ENCODE measurements at regions not wholly inside any gene's neighbourhood (a gene's known extent, or its start where the extent isn't known, plus 50 kb on each side); places are given as distances from the start of the nearest gene placed in this dataset.
"Not testable (repeated sequence)": the region's sequence is repeated elsewhere in the genome, so short reads cannot be mapped to it uniquely, and the experiment has no call there.

DNA sequence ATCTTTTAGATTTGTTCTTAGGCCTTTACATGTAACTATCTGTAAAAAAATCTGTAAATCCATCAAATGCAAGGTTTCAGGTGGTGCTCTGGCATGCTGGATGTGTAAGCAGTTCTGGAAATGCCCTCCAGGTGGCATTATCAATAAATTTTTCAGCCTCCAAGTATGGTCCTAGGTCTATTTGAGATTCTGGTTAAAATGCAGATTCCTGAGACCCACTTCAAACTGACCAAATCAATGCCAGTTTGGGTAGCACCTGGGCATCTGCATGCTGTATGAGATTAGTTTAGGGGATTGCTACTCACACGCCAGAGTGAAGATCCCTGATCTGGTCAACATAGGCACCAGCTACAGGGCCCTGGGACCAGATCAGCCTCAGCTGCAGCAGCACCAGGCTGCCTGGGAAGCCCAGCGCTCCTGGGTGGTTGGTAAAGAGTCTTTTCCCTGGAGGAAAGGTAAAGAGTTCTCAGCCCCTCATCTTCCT, 507.3 kb upstream of the CITED2 start:
- DNase-seq (ENCODE audit: missing footprints) = peak; percentile 73
- peak; percentile 52 for ATAC-seq
- intact Hi-C loops (cut with DNase I) = loop anchor here (2.0 to 5.0 kb wide), 5 partner anchors 96 to 559 kb away; partner anchors contain the start of gene CITED2

DNA sequence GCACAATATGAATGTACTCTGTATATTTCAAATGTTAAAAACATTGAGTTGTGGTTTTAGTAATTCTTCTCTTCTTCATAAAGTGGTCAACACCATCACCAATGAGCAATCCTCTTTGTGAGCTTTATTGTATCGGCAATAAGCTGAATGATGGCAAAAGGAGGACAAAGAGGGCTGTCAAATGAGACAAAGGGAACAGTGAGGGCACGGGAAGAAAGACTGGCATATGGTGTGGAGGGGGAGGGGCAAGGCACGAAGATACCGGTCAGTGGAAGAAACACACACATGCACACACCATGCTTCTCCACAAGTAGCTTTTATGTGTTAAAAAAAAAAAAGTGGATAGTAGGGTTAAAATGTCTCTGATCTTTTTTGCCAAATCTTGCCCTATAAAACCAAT, 506.8 kb upstream of the CITED2 start:
- intact Hi-C loops (cut with DNase I) = loop anchor here (5.0 kb wide), 3 partner anchors 96 to 509 kb away; partner anchors contain the start of gene CITED2
- ATAC-seq (no peak), DNase-seq (ENCODE audit: missing footprints) (no peak)

DNA sequence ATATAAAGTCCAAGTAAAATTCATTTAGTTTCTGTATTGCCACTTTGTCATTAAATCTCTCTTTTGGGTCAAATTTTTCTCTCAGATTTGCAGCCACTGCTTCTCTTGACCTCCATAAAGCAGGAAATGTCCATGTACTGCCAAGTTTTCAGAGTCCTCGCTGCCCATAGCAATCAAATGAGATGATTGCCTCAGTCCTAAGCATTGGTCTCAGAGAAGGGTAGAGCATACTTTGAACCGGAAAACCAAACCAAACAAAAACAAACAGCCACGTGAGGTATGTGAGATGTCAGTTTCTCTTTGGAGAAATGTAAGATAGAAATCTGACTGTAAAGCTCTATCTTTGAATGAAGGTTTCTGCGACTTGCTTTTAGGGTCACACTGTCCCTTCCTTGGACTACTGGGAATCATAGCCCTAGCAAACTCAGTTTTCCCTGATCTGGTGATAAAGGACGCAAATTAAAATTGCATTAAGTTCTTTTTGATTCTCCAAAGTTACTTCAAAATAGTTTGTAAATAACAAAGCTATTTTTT, 505.4 kb upstream of the CITED2 start:
- ATAC-seq (no peak), DNase-seq (ENCODE audit: missing footprints) (no peak)
- intact Hi-C loops (cut with DNase I) = loop anchor here (5.0 kb wide), 3 partner anchors 97 to 508 kb away; partner anchors contain the start of gene CITED2

DNA sequence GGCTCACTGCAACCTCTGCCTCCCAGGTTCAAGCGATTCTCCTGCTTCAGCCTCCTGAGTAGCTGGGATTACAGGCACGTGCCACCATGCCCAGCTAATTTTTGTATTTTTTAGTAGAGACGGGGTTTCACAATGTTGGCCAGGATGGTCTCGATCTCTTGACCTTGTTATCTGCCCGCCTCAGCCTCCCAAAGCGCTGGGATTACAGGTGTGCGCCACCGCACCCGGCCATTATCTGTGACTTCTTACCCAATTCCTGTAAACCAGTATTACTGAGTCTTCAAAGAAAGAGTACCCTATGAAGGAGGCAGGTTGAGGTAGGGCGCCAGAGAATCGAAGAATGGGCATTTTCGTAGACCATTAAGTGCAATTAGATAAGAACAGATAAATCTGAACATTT, 504.8 kb upstream of the CITED2 start:
- ATAC-seq; DNase-seq (ENCODE audit: missing footprints); intact Hi-C loops (cut with DNase I): not testable (repeated sequence)

DNA sequence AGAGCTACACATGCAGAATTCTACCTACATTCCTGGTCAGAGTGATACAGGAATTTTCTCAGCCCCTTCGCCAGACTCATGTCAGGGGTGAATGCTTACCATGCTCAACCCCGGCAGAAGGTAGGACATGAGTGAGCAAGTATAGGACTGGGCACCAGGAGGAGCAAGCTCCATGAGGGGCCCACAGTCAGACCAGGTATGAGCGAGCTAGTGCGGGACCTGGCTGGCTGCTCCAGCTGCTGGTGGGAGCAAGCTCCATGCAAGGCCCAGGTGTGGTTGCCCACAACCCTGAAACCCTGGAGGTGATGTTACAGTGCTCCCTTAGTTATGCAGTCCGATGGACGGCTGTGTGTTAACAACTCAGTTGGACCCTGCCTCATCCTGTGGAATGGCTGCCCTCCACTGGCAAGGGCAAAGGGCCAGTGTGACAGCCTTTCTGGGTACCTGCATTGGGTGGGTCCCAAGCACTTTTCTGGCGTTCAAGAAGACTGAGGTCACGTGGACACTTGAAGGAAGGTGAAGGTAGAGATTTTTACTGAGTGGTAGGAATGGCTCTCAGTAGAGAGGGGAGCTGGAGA, 503.5 kb upstream of the CITED2 start:
- intact Hi-C loops (cut with DNase I) = no loop called here
- DNase-seq (ENCODE audit: missing footprints) = no peak
- ATAC-seq = no peak

DNA sequence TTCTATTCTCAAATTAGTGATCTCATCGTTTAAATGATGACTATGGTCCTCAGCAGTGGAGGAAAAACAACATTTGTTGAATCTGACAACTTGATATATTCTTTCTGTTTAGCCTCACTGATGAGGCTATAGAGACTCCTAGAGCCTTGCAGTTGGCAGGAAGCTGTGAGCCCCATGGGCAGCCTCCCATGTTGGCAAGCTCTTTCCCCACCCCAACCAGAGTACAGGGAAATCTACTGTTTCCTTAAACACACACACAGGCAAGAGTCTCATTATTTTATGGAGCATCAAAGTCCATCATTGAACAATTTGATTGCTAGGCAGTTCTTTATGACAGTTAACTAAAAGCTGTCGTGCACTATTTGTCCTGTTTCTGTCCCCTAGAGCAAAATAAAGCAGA, 498.2 kb upstream of the CITED2 start:
- ATAC-seq (no peak), DNase-seq (ENCODE audit: missing footprints) (no peak)
- intact Hi-C loops (cut with DNase I) = no loop called here

DNA sequence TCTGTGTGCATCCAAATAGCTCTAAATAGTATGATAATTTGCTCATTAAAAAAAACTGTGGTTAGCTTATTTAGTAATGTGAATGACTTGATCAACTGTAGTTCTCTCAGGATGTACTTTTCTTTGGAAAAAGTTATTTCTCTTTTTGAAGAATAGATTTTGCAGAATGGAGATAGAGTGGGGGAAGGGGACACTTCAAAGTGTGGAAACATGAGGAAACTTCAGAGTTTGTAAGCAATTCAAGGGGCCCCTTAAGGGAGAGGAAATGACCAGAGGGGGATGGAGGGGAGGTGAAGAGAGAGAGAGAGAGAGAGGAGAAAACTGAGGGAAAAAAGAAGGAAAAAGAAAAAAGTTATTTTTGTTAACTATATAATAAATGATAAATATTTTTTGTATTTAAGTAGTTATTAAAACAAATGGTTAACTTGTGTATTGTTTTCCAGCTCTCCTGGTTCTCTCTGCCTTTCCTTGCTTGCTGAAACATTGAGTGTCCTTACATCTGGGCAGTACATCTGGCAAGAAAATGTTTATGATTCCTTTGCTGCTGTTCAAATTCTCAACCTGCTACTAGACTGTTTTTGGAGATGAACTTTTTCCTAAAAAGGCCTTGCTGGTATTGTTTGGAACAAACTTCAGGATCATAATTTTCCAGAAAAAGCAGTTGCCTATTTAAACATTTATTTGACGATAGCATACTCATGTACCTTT, 497.5 kb upstream of the CITED2 start:
- DNase-seq (ENCODE audit: missing footprints) (no peak), ATAC-seq (no peak)
- intact Hi-C loops (cut with DNase I) = no loop called here

DNA sequence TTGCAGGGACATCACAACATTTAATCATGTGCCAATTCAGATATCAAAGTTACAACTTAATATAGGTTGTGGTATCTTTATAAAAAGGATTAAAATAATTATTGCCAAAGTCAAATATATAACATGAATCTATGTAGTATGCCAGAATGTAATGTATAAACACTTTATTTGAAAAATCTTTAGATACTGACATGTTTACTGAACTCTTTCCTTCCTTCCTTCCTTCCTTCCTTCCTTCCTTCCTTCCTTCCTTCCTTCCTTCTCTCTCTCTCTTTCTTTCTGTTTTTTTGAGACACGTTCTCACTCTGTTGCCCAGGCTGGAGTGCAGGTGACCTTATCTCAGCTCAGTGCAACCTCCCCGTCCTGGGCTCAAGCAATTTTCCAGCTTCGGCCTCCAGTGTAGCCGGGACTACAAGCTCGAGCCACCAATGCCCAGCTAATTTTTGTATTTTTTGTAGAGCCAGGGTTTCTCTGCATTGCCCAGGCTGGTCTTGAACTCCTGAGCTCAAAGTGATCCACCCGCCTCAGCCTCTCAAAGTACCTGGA, 496.8 kb upstream of the CITED2 start:
- intact Hi-C loops (cut with DNase I) = no loop called here
- DNase-seq (ENCODE audit: missing footprints) (no peak), ATAC-seq (no peak)

DNA sequence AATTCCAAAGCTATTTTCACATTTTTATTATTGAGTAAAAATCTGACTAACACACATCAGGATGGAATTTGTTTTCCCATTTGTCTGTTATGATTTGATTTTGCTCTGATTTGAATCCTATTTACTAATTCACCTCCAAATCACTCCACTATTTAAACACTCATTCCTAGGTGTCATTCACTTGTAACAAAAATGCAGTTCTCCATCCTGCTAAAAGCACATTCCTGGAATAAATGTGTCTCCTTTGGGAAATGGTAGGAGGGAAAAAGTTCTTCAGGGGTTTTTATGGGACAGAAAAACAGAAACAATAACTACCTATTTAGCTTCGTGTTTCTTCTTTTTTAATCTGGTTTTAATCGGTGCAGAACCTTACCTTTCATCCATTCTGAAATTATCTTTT, 494.1 kb upstream of the CITED2 start:
- ATAC-seq (no peak), DNase-seq (ENCODE audit: missing footprints) (no peak)
- intact Hi-C loops (cut with DNase I) = no loop called here

DNA sequence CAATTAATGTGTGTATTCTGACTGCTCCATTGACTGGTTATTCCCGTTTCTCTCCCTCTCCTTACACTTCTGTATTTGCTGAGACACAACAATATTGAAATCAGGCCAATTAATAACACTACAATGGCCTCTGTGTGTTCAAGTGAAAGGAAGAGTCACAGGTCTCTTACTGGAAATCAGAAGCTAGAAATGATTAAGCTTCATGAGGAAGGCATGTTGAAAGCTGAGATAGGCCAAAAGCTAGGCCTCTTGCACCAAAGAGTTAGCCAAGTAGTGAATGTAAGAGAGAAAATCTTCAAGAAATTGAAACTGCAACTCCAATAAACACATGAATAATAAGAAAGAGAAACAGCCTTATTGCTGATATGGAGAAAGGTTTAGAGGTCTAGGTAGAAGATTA, 489.5 kb upstream of the CITED2 start:
- ATAC-seq (no peak), DNase-seq (ENCODE audit: missing footprints) (no peak)
- intact Hi-C loops (cut with DNase I) = no loop called here

DNA sequence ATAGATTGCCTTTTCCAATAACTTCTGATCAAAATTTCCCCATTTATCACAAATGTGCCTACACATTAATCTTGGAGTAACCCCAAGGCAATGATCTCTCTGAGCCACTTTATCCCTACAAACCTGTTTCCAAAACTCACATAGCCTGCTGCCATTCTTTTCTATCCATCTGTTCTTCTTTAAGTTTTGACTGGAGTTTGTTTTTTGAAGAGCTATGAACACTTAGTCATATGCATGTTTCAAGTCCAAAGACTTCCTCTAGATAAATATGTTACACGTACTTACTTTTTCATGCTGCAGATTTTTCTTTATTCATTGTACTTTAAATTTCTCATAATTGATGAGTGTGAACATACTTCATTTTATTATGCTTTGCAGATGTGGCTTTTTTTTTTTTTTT, 488.9 kb upstream of the CITED2 start:
- no peak for ATAC-seq
- intact Hi-C loops (cut with DNase I) = no loop called here

DNA sequence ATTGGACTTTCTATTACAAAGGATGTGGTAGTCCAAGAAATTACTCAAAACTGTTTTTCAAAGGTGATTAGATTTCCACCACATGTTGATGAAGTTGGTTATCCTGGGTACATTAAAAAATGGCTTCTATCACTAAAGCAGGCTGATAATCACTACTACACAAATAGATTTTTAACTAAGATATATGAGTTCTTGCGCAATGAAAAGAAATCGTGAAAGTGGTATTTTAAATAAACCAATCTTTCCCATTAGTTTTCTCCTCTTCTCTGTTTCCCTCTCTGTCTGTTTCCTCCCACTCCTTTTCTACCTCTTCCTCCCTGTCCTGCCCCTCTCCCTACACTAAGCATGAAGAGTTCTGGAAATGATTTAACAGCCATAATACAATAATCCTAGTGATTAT, 487.9 kb upstream of the CITED2 start:
- no peak for DNase-seq (ENCODE audit: missing footprints)
- intact Hi-C loops (cut with DNase I) = no loop called here
- ATAC-seq = no peak

More for the DNA sequence above, 488.9 kb upstream of the CITED2 start:
- DNase-seq (ENCODE audit: missing footprints) = no peak

DNA sequence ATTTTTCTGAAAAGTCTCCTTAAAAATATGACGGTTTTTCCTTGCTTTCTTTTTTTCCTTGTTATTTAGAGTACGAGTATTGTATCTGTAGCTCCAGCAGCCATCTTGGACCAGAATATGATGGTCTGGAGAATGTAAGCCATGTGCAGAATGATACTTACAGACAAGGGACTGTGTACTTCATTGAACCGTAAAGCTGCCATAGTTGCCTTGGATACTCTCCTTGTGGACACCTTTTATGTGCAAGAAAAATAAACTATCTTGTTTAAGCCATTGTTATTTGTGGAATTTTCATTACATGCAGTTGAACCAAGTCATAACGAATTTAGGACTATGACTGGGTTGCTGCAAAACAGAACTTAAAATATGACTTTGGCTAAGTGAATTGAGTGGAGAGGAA, 485.8 kb upstream of the CITED2 start:
- ATAC-seq (no peak), DNase-seq (ENCODE audit: missing footprints) (no peak)
- intact Hi-C loops (cut with DNase I) = no loop called here

DNA sequence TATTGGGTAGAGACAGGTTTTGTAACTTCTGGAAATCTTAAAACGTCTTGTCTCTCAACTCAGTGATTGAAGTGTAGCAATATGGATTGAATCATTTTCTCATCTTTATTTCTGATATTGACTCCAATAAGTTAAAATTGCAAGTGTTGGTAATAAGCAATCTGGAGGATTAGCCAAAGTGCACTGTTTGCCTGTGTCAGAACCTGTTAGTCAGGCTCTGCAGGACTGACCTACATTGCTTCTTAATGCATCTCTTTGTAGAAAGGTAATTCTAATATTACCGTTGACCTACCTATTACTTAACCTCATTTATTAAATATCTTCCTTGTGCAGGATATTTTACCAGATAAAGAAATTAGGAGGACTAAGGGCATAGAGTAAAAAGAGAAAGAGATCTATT, 484.0 kb upstream of the CITED2 start:
- no peak for DNase-seq (ENCODE audit: missing footprints)
- ATAC-seq = no peak
- intact Hi-C loops (cut with DNase I) = no loop called here

DNA sequence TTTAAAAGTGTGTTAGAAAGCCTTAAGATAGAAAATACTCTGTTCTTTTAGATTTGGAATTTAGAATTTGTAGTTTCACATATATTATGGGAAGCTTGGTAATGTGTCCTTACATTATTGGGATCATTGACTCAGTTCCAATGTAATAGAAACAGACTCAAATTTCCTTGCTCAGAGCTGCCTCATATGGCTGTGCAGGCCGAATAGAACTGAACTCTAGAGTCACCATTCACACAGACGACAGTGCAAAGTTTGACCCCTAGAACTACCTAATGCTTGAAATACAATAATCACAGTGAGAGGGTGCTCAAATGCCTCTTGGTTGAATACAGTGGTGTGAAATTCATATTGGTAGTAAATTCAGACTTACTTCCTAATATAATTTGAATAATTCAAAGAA, 482.7 kb upstream of the CITED2 start:
- intact Hi-C loops (cut with DNase I) = no loop called here
- DNase-seq (ENCODE audit: missing footprints) (no peak), ATAC-seq (no peak)

DNA sequence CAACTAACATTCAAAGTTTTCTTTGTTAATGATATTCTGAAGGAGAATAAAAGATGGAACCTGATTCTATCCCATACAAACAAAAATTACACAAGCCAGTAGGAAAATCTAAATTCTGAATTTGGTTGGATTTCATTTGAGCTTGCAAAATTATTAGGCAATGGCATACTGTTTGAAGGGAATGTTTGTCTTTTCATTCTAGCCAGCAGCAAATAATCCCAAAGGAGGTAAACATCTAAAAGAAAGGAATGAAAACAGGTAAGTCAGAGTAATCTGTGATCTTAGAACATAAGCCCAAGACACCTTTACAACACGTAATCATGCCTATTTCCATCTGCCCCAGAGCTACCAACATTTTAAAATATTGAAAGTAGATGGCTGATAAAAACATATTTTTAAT, 482.1 kb upstream of the CITED2 start:
- ATAC-seq (no peak), DNase-seq (ENCODE audit: missing footprints) (no peak)
- intact Hi-C loops (cut with DNase I) = no loop called here

DNA sequence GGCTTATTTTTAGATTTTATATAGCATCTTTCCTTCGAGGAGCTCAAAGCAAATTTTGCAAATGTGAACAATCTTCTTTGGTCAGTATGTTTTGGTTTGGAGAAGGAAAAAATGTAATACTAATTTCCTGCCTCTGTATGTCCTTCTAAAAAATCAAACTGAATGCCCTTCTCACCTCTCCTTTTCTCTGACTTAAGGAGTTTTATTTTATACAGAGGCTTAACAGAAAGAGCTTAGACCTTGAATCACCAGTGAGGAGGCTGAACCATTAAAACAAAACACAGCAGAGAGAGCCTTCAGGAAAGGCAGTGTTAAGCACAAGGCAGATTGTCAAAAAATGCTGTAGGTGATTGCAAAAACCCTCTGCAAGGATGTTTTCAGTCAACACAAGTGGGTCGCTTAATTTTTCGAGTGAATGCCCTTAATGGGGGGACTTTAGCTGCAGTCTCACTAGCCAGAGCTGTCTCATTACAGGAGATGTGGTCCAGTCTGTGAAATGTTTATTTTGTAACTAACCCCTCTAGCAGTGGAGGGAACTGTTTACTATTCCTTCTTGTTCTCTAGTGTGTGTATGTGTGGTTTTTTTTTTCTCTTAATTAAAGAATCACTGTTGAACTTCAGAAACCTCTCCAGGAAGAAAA, 481.3 kb upstream of the CITED2 start:
- DNase-seq (ENCODE audit: missing footprints) (no peak), ATAC-seq (no peak)
- intact Hi-C loops (cut with DNase I) = no loop called here

DNA sequence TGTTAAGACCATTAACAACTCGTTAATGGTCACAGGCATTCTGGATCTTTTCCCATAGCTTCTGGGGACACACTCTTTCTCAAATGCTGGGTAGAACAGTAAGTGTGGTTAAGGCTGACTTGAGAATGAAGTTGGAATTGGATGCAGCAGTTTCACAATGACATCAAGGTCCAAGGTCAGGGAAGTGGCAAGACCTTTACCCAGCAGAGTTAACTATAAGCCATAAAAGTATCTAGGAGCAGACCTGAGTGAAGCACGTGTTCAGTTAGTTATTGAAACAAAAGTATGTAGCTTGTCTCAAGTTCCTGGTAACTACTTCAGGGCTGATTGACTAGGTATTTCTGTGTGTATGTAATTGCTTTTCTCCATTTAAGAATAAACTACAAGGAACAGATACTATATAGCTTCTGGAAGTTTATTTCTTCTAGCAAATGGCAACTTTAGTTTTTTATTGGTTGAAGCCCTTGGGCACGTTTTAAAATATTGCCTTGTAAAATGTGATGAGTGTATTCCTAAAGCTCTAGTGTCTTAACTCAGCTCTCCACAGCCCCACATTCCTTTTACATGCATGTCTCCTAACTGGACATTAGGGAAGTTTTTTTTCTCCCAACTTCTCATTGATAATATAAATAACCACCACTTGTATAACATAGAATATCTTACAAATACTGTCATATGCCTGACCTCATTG, 479.0 kb upstream of the CITED2 start:
- DNase-seq (ENCODE audit: missing footprints) (no peak), ATAC-seq (no peak)
- intact Hi-C loops (cut with DNase I) = no loop called here

DNA sequence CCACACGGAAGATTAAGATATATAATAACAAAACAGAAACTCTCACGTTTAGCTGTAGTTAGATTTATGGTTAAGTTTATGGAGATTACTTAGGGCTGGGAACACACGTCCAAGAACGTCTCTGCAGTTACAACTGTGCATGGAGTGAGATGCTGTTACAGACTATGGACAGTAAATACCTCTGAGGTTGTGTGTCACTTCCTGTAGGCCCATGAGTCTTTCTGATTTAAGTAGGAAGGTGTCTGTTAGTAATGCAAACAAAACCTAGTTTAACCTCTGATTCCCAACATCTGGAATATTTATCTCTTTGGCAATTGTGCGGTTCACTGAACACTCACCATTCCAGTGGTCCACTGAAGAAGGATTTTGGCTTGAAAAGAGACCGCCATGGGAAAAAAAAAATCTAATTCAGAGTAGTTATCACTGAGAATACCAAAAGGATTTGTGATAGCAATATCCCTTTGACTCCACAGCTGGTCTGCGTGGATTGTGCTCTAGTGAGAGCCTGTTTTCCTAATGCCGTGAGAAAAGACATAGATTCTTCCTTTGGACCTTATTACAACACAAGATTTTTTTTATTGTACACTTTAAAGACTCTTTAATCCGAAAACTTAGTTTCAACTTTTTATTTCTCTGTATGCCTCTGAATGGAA, 478.2 kb upstream of the CITED2 start:
- intact Hi-C loops (cut with DNase I) = no loop called here
- ATAC-seq (no peak), DNase-seq (ENCODE audit: missing footprints) (no peak)
